Endodermal cell (in vitro differentiated cells): ENCODE measurements at regions not wholly inside any gene's neighbourhood (a gene's known extent, or its start where the extent isn't known, plus 50 kb on each side); places are given as distances from the start of the nearest gene placed in this dataset.

Experiments
- DNase-seq: peaks from one replicate; pipeline ENCODE4 v3.0.0-alpha.2; 2017
- H3K27ac ChIP-seq: 2 replicates; pipeline ENCODE4 v1.5.1; 2013; ENCODE audit warnings: mild to moderate bottlenecking, low read depth, low read length, moderate library complexity
- H3K27me3 ChIP-seq: 2 replicates; pipeline ENCODE4 v1.6.1; 2013; ENCODE audit warnings: mild to moderate bottlenecking, low read length, moderate library complexity; ENCODE audit not compliant: insufficient read depth, control insufficient read depth, poor library complexity, severe bottlenecking
- H3K36me3 ChIP-seq: 2 replicates; pipeline ENCODE4 v1.7.0; 2013; ENCODE audit warnings: mild to moderate bottlenecking, low read length, moderate library complexity; ENCODE audit not compliant: control insufficient read depth, insufficient read depth
- H3K4me1 ChIP-seq: one replicate; pipeline ENCODE4 v1.7.0; 2013; ENCODE audit warnings: low read length; ENCODE audit not compliant: control insufficient read depth, insufficient read depth
- H3K4me3 ChIP-seq: 2 replicates; pipeline ENCODE4 v1.5.1; 2013; ENCODE audit warnings: mild to moderate bottlenecking, low read length, moderate library complexity
- H3K9ac ChIP-seq: 2 replicates; pipeline ENCODE4 v1.6.1; 2013; ENCODE audit warnings: mild to moderate bottlenecking, low read length, moderate library complexity; ENCODE audit not compliant: poor library complexity, severe bottlenecking; ENCODE audit errors: extremely low read depth
- H3K9me3 ChIP-seq: 2 replicates; pipeline ENCODE4 v1.6.1; 2013; ENCODE audit warnings: mild to moderate bottlenecking, low read length, moderate library complexity; ENCODE audit not compliant: control insufficient read depth
- H3K27ac Mint-ChIP-seq: 2 replicates; pipeline ENCODE4 v1.8.0; 2020; ENCODE audit warnings: mixed read lengths
- H3K27me3 Mint-ChIP-seq: 2 replicates; pipeline ENCODE4 v1.8.0; 2021; ENCODE audit warnings: mild to moderate bottlenecking, mixed read lengths; ENCODE audit not compliant: insufficient read depth
- H3K36me3 Mint-ChIP-seq: 2 replicates; pipeline ENCODE4 v1.8.0; 2020; ENCODE audit warnings: low read depth, mixed read lengths
- H3K4me1 Mint-ChIP-seq: 2 replicates; pipeline ENCODE4 v1.8.0; 2020; ENCODE audit warnings: mixed read lengths
- H3K4me3 Mint-ChIP-seq: 2 replicates; pipeline ENCODE4 v1.8.0; 2020; ENCODE audit warnings: mild to moderate bottlenecking, moderate library complexity, mixed read lengths
- H3K9me3 Mint-ChIP-seq: 2 replicates; pipeline ENCODE4 v1.8.0; 2020; ENCODE audit warnings: mild to moderate bottlenecking, mixed read lengths
- WGBS, 2 experiments: methylation state at CpG; one replicate each; pipeline versions ENCODE4 v1.1.5 to v1.1.7; 2013; ENCODE audit warnings: missing lambda C conversion rate in 2 of 2, mixed read lengths in 1 of 2; ENCODE audit not compliant: insufficient coverage in 1 of 2, insufficient read length in 1 of 2; 5-methylcytosine and 5-hydroxymethylcytosine counted together
- TF ChIP-seq, protein P1 (sequence below): fragments of 200-600 bp; sonication (generic); conservative IDR thresholded peaks from 2 replicates; pipeline ENCODE4 v1.5.0; 2021; ENCODE audit warnings: antibody characterized with exemption, mild to moderate bottlenecking

DNA sequence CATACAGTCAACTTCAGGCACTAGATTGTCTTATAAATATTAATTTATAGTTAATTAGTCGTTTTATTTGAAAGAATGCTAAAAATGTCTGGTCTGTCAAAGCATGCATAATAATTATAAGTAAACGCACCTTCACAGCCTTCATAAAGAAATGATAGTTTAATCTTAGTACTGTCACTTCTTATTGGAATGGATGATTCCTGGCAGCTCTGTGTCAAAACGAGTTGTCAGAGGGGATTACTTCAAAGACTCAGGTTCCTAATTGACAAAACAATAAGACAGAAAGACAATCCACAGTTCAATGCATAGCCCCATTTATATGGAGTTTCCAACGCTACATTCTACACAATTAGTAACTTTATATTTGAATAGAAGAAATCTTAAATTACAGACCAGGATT lies 461.3 kb upstream of the TECRL start:
- Mint-ChIP-seq H3K4me1 (no peaks in the 10 kb centered on the region), H3K9me3 (peaks cover 3% of the 10 kb centered on the region), H3K4me3 (no peak overlapping the region), H3K27ac (no peak overlapping the region), H3K36me3 (no peaks in the 10 kb centered on the region), H3K27me3 (no peaks in the 10 kb centered on the region)
- Histone ChIP-seq H3K4me1 (no peaks in the 10 kb centered on the region), H3K9ac (no peak overlapping the region), H3K4me3 (no peak overlapping the region), H3K27me3 (no peaks in the 10 kb centered on the region), H3K9me3 (no peaks in the 10 kb centered on the region), H3K27ac (no peak overlapping the region), H3K36me3 (no peaks in the 10 kb centered on the region)
- TF ChIP-seq, protein P1, sequence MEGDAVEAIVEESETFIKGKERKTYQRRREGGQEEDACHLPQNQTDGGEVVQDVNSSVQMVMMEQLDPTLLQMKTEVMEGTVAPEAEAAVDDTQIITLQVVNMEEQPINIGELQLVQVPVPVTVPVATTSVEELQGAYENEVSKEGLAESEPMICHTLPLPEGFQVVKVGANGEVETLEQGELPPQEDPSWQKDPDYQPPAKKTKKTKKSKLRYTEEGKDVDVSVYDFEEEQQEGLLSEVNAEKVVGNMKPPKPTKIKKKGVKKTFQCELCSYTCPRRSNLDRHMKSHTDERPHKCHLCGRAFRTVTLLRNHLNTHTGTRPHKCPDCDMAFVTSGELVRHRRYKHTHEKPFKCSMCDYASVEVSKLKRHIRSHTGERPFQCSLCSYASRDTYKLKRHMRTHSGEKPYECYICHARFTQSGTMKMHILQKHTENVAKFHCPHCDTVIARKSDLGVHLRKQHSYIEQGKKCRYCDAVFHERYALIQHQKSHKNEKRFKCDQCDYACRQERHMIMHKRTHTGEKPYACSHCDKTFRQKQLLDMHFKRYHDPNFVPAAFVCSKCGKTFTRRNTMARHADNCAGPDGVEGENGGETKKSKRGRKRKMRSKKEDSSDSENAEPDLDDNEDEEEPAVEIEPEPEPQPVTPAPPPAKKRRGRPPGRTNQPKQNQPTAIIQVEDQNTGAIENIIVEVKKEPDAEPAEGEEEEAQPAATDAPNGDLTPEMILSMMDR: no peak
- WGBS, 2 experiments: 40 to 67% methylated on average over 1 to 3 of the region's 4 CpGs
- no peak for DNase-seq

- H3K4me1 Mint-ChIP-seq: peaks cover 4% of the 10 kb centered on the region
- peaks cover 2% of the 10 kb centered on the region for H3K9me3 Mint-ChIP-seq
- no peaks in the 10 kb centered on the region for H3K27me3 Mint-ChIP-seq
- peaks cover 2% of the 10 kb centered on the region for H3K9me3 ChIP-seq
- TF ChIP-seq, protein P1: no peak
- H3K9ac ChIP-seq: no peak overlapping the region
- no peaks in the 10 kb centered on the region for H3K36me3 ChIP-seq
- H3K27ac ChIP-seq: no peak overlapping the region
- H3K4me1 ChIP-seq: no peaks in the 10 kb centered on the region
- DNase-seq: no peak
- 71 to 80% methylated on average over 3 to 5 of the region's 5 CpGs for WGBS, 2 experiments
- no peak overlapping the region for H3K27ac Mint-ChIP-seq
- no peak overlapping the region for H3K4me3 Mint-ChIP-seq
- no peaks in the 10 kb centered on the region for H3K36me3 Mint-ChIP-seq
- no peak overlapping the region for H3K4me3 ChIP-seq
- H3K27me3 ChIP-seq: no peaks in the 10 kb centered on the region
Observed at GRCh38 chr4:64857815-64858214, 448.6 kb upstream of the TECRL start.

GRCh38 chr4:64857198-64857597 lies 447.9 kb upstream of the TECRL start:
- H3K4me3 ChIP-seq: no peak overlapping the region
- no peaks in the 10 kb centered on the region for H3K27me3 Mint-ChIP-seq
- DNase-seq: no peak
- peaks cover 4% of the 10 kb centered on the region for H3K4me1 Mint-ChIP-seq
- no peaks in the 10 kb centered on the region for H3K4me1 ChIP-seq
- H3K36me3 Mint-ChIP-seq: no peaks in the 10 kb centered on the region
- WGBS, 2 experiments: 83 to 100% methylated on average over 1 of the region's 1 CpG
- TF ChIP-seq, protein P1: no peak
- peaks cover 7% of the 10 kb centered on the region for H3K9me3 Mint-ChIP-seq
- no peak overlapping the region for H3K9ac ChIP-seq
- H3K36me3 ChIP-seq: no peaks in the 10 kb centered on the region
- H3K9me3 ChIP-seq: peaks cover 5% of the 10 kb centered on the region
- no peak overlapping the region for H3K27ac ChIP-seq
- no peak overlapping the region for H3K4me3 Mint-ChIP-seq
- no peak overlapping the region for H3K27ac Mint-ChIP-seq
- no peaks in the 10 kb centered on the region for H3K27me3 ChIP-seq
